Ishikawa (cell line): ENCODE measurements at regions not wholly inside any gene's neighbourhood (a gene's known extent, or its start where the extent isn't known, plus 50 kb on each side); places are given as distances from the start of the nearest gene placed in this dataset.
A peak's percentile ranks its signal among the peaks of the same experiment; 100 is the strongest.

Source experiments
- CEBPB ChIP-seq: IDR thresholded peaks from 2 replicates; pipeline ENCODE4 v1.6.1; 2012
- CREB1 ChIP-seq: IDR thresholded peaks from 2 replicates; pipeline ENCODE4 v1.6.1; 2012; ENCODE audit warnings: low read depth
- EGR1 ChIP-seq: IDR thresholded peaks from 2 replicates; pipeline ENCODE4 v1.6.1; 2012
- EP300 ChIP-seq: IDR thresholded peaks from 2 replicates; pipeline ENCODE4 v1.6.1; 2012; ENCODE audit warnings: borderline replicate concordance
- FOXM1 ChIP-seq: IDR thresholded peaks from 2 replicates; pipeline ENCODE4 v1.6.1; 2012; ENCODE audit warnings: low read depth, borderline replicate concordance
- MAX ChIP-seq: IDR thresholded peaks from 2 replicates; pipeline ENCODE4 v1.6.1; 2012
- NFIC ChIP-seq: IDR thresholded peaks from 2 replicates; pipeline ENCODE4 v1.6.1; 2012
- RAD21 ChIP-seq: IDR thresholded peaks from 2 replicates; pipeline ENCODE4 v1.6.1; 2012; ENCODE audit warnings: low read depth
- TAF1 ChIP-seq: IDR thresholded peaks from 2 replicates; pipeline ENCODE4 v1.6.1; 2012; ENCODE audit warnings: low read depth, mild to moderate bottlenecking
- TCF12 ChIP-seq: IDR thresholded peaks from 2 replicates; pipeline ENCODE4 v1.6.1; 2012; ENCODE audit warnings: low read depth
- TEAD4 ChIP-seq: IDR thresholded peaks from 2 replicates; pipeline ENCODE4 v1.6.1; 2012
- USF1 ChIP-seq: IDR thresholded peaks from 2 replicates; pipeline ENCODE4 v1.6.1; 2012
- YY1 ChIP-seq: IDR thresholded peaks from 2 replicates; pipeline ENCODE4 v1.6.1; 2012; ENCODE audit warnings: low read depth
- ZBTB7A ChIP-seq: IDR thresholded peaks from 2 replicates; pipeline ENCODE4 v1.6.1; 2012; ENCODE audit warnings: low read depth
- TF ChIP-seq, protein P1 (sequence below): IDR thresholded peaks from 2 replicates; pipeline ENCODE4 v1.6.1; 2012; ENCODE audit warnings: low read depth, mild to moderate bottlenecking

GRCh38 chr7:113444261-113444660 is 325.9 kb upstream of the SMIM30 start:
- TF ChIP-seq NFIC = no peak

GRCh38 chr7:113440173-113440572 is 321.8 kb upstream of the SMIM30 start:
- TF ChIP-seq TAF1 (no peak), EP300 (no peak), NFIC (no peak), YY1 (no peak), TEAD4 (no peak), MAX (no peak), RAD21 (no peak), EGR1 (no peak), FOXM1 (no peak), CEBPB (no peak), CREB1 (no peak), USF1 (no peak)
- TF ChIP-seq, protein P1, sequence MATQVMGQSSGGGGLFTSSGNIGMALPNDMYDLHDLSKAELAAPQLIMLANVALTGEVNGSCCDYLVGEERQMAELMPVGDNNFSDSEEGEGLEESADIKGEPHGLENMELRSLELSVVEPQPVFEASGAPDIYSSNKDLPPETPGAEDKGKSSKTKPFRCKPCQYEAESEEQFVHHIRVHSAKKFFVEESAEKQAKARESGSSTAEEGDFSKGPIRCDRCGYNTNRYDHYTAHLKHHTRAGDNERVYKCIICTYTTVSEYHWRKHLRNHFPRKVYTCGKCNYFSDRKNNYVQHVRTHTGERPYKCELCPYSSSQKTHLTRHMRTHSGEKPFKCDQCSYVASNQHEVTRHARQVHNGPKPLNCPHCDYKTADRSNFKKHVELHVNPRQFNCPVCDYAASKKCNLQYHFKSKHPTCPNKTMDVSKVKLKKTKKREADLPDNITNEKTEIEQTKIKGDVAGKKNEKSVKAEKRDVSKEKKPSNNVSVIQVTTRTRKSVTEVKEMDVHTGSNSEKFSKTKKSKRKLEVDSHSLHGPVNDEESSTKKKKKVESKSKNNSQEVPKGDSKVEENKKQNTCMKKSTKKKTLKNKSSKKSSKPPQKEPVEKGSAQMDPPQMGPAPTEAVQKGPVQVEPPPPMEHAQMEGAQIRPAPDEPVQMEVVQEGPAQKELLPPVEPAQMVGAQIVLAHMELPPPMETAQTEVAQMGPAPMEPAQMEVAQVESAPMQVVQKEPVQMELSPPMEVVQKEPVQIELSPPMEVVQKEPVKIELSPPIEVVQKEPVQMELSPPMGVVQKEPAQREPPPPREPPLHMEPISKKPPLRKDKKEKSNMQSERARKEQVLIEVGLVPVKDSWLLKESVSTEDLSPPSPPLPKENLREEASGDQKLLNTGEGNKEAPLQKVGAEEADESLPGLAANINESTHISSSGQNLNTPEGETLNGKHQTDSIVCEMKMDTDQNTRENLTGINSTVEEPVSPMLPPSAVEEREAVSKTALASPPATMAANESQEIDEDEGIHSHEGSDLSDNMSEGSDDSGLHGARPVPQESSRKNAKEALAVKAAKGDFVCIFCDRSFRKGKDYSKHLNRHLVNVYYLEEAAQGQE = no peak

- no peak for TF ChIP-seq MAX
- TF ChIP-seq CEBPB = no peak
- no peak for TF ChIP-seq EGR1
These were observed 313.1 kb upstream of the SMIM30 start for GRCh38 chr7:113431406-113431805.

GRCh38 chr7:113424185-113424817 is 305.9 kb upstream of the SMIM30 start:
- TF ChIP-seq YY1 (no peak), ZBTB7A (no peak), MAX (no peak), EP300 (no peak), USF1 (no peak), TEAD4 (no peak), TAF1 (no peak), TCF12 (no peak), CEBPB (no peak), CREB1 (no peak)
- TF ChIP-seq, protein P1 = no peak

DNA sequence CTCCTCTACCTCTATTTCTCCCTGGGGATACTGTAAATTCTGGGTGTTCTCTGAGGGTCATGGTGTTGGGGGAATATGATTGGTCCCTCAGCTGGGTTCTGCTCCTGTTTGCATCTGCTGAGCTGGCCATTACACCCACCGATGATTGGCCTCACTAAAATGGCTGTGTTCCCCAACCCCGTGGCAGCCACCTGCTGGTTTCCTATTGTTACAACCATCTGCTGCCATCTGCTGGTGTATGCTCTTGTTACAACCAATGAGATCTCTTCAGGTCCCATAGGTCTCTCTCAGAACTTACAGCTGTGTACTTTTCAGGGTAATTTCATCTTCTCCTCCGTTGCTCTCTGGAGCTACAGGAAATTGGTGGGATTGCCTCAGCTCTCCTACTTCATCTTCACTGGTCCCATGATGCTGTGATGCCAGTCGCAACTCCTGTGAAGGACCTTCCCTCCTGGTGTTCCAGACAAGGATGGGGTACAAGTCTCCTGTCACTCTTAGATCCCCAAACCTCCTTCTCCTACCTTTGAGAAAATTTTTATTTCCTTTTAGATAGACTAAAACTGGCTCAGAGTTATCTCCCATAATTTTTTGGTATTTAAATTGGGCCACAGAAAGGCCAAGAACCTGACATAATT is 303.5 kb upstream of the SMIM30 start:
- no peak for TF ChIP-seq EP300
- no peak for TF ChIP-seq EGR1
- no peak for TF ChIP-seq CREB1
- 0 out of 2 replicates have a peak, but pooled peaks have one; percentile 38 for TF ChIP-seq TEAD4
- TF ChIP-seq USF1 = peak; percentile 58
- no peak for TF ChIP-seq TCF12
- TF ChIP-seq, protein P1 = no peak
- no peak for TF ChIP-seq FOXM1
- no peak for TF ChIP-seq TAF1
- 0 out of 2 replicates have a peak, but pooled peaks have one; percentile 50 for TF ChIP-seq MAX
- peak; percentile 82 for TF ChIP-seq RAD21
- TF ChIP-seq YY1 = peak; percentile 86
- no peak for TF ChIP-seq NFIC
- TF ChIP-seq ZBTB7A = no peak
- no peak for TF ChIP-seq CEBPB
